Fibroblast of lung (primary cell): ENCODE measurements at regions not wholly inside any gene's neighbourhood (a gene's known extent, or its start where the extent isn't known, plus 50 kb on each side); places are given as distances from the start of the nearest gene placed in this dataset.
"Not testable (repeated sequence)": the region's sequence is repeated elsewhere in the genome, so short reads cannot be mapped to it uniquely, and the experiment has no call there.

Experiments
- DNase-seq, 2 donors: peaks; one replicate each; pipeline versions ENCODE4 v3.0.0 to v3.0.0-alpha.2; 2010; ENCODE audit warnings: low read depth in 2 of 2
- H2AFZ ChIP-seq: 2 replicates; pipeline ENCODE4 v1.5.1; 2012; ENCODE audit warnings: low read length, control low read depth, inconsistent platforms
- H3K27ac ChIP-seq: 2 replicates; pipeline ENCODE4 v1.5.1; 2011; ENCODE audit warnings: low read length, control low read depth; ENCODE audit not compliant: insufficient read depth
- H3K27me3 ChIP-seq: 2 replicates; pipeline ENCODE4 v1.5.1; 2011; ENCODE audit warnings: mild to moderate bottlenecking, low read length; ENCODE audit not compliant: control insufficient read depth, insufficient read depth
- H3K36me3 ChIP-seq: 2 replicates; pipeline ENCODE4 v1.5.1; 2011; ENCODE audit warnings: low read length; ENCODE audit not compliant: control insufficient read depth, insufficient read depth
- H3K4me1 ChIP-seq: 2 replicates; pipeline ENCODE4 v1.5.1; 2011; ENCODE audit warnings: low read length; ENCODE audit not compliant: control insufficient read depth, insufficient read depth; ENCODE audit errors: extremely low read depth
- H3K4me2 ChIP-seq: 2 replicates; pipeline ENCODE4 v1.5.1; 2011; ENCODE audit warnings: low read length, control low read depth; ENCODE audit not compliant: insufficient read depth; ENCODE audit errors: extremely low read depth
- H3K4me3 ChIP-seq, 4 experiments: fragments of 200-600 bp in 1 of 4; sonication (generic) in 1 of 4; replicated peaks in 1 of 4; 2 replicates each; pipeline ENCODE4 v1.5.1; 2011 to 2016; ENCODE audit warnings: low read length in 4 of 4, low read depth in 3 of 4, mild to moderate bottlenecking in 3 of 4, control low read depth in 2 of 4, inconsistent platforms in 1 of 4, mixed read lengths in 1 of 4; ENCODE audit not compliant: insufficient read depth in 1 of 4; ENCODE audit errors: control extremely low read depth in 1 of 4
- H3K79me2 ChIP-seq: 2 replicates; pipeline ENCODE4 v1.5.1; 2012; ENCODE audit warnings: mild to moderate bottlenecking, low read length, inconsistent platforms; ENCODE audit not compliant: control insufficient read depth, insufficient read depth
- H3K9ac ChIP-seq: 2 replicates; pipeline ENCODE4 v1.5.1; 2011; ENCODE audit warnings: mild to moderate bottlenecking, low read length, control low read depth; ENCODE audit not compliant: insufficient read depth
- H3K9me3 ChIP-seq: 2 replicates; pipeline ENCODE4 v1.5.1; 2012; ENCODE audit warnings: low read depth, low read length; ENCODE audit not compliant: control insufficient read depth, insufficient read depth
- H4K20me1 ChIP-seq: 2 replicates; pipeline ENCODE4 v1.5.1; 2011; ENCODE audit warnings: low read length; ENCODE audit not compliant: control insufficient read depth, insufficient read depth; ENCODE audit errors: extremely low read depth
- CTCF ChIP-seq, 2 donors: IDR thresholded peaks in 1 of 2; conservative IDR thresholded peaks in 1 of 2; 1 replicate in 1 of 2; 2 replicates in 1 of 2; pipeline ENCODE4 v1.5.1; 2011 to 2012; ENCODE audit warnings: low read length in 2 of 2, control low read depth in 1 of 2, inconsistent platforms in 1 of 2, low read depth in 1 of 2, mild to moderate bottlenecking in 1 of 2
- EZH2 ChIP-seq: IDR thresholded peaks from 2 replicates; pipeline ENCODE4 v1.5.1; 2012; ENCODE audit warnings: low read length, control low read depth, mild to moderate bottlenecking; ENCODE audit errors: missing control alignments

DNA sequence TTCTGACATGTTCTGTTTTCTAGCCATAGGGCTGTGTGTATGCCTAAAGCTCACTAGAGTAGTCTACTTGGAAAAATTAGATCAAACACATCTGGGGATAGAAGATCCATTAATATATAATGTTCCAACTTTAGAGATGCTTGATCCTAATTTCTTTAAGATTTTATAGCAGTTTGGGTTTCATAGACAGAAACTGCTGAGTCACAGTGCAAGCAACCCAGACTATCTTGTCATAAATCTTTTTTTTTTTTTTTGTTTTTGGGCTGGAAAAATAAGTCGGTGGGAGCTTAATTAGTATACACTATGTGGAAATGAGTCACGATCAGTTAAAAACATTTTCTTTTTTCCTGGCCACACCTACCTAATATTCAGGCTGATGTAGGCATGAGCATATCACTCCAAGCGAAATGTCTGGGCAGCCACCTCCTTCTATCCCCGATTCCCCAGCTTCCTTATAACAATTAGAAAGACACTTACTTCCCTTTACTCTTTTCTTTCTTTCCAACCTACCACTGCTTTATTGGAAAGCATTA, 58.2 kb upstream of the CASK start:
- H3K4me1 ChIP-seq = no peaks in the 10 kb centered on the region
- peak in 1 of 2 donors; percentile 5 for DNase-seq
- no peaks in the 10 kb centered on the region for H3K27me3 ChIP-seq
- TF ChIP-seq CTCF (conservative IDR thresholded peaks at IDR 0.05 in 1 of 2, IDR thresholded peaks at IDR 0.05 in 1 of 2; ENCODE audit: low read depth in 1 of 2, low read length in 2 of 2) (no peak), EZH2 (no peak)
- H3K79me2 ChIP-seq = no peaks in the 10 kb centered on the region
- no peak overlapping the region for H3K4me3 ChIP-seq
- H3K9ac ChIP-seq = no peak overlapping the region
- no peak overlapping the region for H3K27ac ChIP-seq
- no peak overlapping the region for H3K4me2 ChIP-seq
- no peaks in the 10 kb centered on the region for H3K36me3 ChIP-seq
- H4K20me1 ChIP-seq = no peaks in the 10 kb centered on the region
- H3K9me3 ChIP-seq = no peaks in the 10 kb centered on the region
- H2AFZ ChIP-seq = no peak overlapping the region

- not testable (repeated sequence) for H3K4me1 ChIP-seq, H3K27ac ChIP-seq, H3K9ac ChIP-seq, H3K4me3 ChIP-seq, H2AFZ ChIP-seq, H3K27me3 ChIP-seq, H3K9me3 ChIP-seq, H3K4me2 ChIP-seq, DNase-seq, H4K20me1 ChIP-seq, H3K79me2 ChIP-seq, H3K36me3 ChIP-seq
These were observed 51.3 kb upstream of the CASK start for GRCh38 chrX:41974677-41975076.

DNA sequence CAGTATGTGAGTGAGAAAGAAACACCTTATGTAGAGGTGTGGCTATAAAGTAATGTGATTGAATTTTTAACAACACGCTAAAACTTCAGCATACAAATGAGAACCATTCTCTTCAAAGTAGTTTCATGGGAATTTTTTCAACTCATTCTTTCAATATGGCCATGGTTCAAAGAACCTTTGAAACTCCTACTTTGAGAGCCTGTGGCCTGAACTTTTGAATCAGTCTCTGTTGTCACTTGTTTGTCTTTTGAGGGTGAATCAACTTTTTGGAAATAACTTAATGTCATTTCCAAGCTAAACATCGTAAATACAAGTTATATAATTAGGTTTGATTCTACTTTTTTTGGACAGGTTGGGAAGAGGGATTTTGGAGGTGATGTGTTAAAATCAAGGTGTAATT, 49.9 kb upstream of the CASK start:
- Histone ChIP-seq H3K79me2 (no peaks in the 10 kb centered on the region), H2AFZ (no peak overlapping the region), H3K9ac (no peak overlapping the region), H3K27me3 (no peaks in the 10 kb centered on the region), H3K27ac (no peak overlapping the region), H3K36me3 (no peaks in the 10 kb centered on the region), H3K4me1 (no peaks in the 10 kb centered on the region), H3K4me2 (no peak overlapping the region), H3K4me3 (no peak overlapping the region), H3K9me3 (no peaks in the 10 kb centered on the region), H4K20me1 (no peaks in the 10 kb centered on the region)
- no peak for DNase-seq
- TF ChIP-seq CTCF (conservative IDR thresholded peaks at IDR 0.05 in 1 of 2, IDR thresholded peaks at IDR 0.05 in 1 of 2; ENCODE audit: low read depth in 1 of 2, low read length in 2 of 2) (no peak), EZH2 (no peak)
